ENCODE measurements at regions not wholly inside any gene's neighbourhood (a gene's known extent, or its start where the extent isn't known, plus 50 kb on each side); places are given as distances from the start of the nearest gene placed in this dataset.
"Not testable (repeated sequence)": the region's sequence is repeated elsewhere in the genome, so short reads cannot be mapped to it uniquely, and the experiment has no call there.

DNA sequence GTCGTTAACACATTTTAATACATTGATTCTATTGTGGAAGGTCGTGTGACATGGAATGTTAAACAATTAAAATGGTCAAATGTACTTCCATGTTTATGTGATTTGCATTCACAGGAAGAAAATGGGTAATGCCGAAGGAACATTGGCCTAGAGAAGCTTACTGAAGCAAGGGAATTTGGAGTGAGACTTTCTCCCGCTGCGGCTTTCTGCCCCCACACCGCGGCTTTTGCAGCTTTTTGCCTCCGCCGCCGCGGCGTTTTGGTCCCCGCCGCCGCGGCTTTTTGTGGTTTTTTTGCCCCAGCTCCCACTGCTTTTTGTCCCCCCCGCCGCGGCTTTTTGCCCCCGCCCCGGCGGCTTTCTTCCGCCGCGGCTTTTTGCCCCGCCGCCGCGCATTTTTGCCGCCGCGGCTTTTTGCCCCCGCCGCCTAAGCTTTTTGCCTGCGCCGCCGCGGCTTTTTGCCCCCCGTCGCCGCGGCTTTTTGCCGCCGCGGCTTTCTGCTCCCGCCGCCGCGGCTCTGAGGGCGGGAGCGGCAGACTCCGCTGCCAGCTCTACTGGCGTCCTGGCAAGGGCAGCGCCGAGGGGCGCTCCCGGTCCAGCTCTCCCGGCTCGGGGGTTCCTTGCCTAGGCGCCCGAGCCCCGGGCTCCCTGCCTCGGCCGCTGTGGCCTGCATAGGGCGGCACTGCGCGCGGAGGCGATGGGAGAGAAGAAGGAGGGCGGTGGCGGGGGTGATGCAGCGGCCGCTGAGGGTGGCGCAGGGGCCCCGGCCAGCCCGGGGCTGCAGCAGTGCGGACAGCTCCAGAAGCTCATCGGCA, 225.5 kb upstream of the VKORC1L1 start:
- H3K27me3 Mint-ChIP-seq (ENCODE audit: low read depth); H3K4me3 Mint-ChIP-seq; H3K27ac Mint-ChIP-seq; H3K4me1 Mint-ChIP-seq; H3K9me3 Mint-ChIP-seq; H3K36me3 Mint-ChIP-seq; DNase-seq (ENCODE audit: low spot score in 2 of 2, unreplicated experiment in 2 of 2): not testable (repeated sequence)

DNA sequence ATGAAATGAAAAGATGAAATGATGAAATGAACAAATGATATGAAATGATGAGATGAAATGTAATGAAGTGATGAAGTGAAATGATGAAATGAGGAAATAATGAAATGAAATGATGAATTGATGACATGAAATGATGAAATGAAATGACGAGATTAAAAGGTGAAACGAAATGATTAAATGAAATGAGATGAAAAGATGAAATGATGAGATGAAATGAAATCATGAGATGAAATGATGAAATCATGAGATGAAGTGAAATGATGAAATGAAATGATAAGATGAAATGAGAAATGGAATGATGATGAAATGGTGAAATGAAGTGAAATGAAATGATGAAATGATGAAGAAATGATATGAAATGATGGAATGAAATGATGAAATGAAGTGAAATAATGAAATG, 221.7 kb upstream of the VKORC1L1 start:
- H3K27ac Mint-ChIP-seq; H3K9me3 Mint-ChIP-seq; H3K36me3 Mint-ChIP-seq; DNase-seq (ENCODE audit: low spot score in 2 of 2, unreplicated experiment in 2 of 2); H3K4me1 Mint-ChIP-seq; H3K4me3 Mint-ChIP-seq; H3K27me3 Mint-ChIP-seq (ENCODE audit: low read depth): not testable (repeated sequence)

DNA sequence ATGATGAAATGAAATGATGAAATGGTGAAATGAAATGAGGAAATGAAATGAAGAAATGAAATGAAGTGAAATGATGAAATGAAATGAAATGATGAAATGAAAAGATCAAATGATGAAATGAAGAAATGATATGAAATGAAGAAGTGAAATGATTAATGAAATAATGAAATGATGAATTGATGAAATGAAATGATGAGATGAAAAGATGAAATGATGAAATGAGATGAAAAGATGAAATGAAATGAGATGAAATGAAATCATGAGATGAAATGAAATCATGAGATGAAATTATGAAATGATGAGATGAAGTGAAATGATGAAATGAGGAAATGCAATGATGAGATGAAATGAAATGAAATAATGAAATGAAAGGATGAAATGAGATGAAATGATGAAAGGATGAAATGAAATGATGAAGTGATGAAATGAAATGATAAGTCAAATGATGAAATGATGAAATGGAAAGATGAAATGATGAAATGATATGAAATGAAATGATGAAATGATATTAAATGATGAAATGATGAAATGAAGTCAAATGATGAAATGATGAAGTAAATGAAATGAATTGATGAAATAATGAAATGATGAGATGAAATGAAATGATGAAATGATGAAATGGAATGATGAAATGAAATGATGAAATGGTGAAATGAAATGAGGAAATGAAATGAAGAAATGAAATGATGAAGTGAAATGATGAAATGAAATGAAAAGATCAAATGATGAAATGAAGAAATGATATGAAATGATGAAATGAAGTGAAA, 220.9 kb upstream of the VKORC1L1 start:
- H3K27ac Mint-ChIP-seq; H3K9me3 Mint-ChIP-seq; H3K36me3 Mint-ChIP-seq; H3K27me3 Mint-ChIP-seq (ENCODE audit: low read depth); DNase-seq (ENCODE audit: low spot score in 2 of 2, unreplicated experiment in 2 of 2); H3K4me1 Mint-ChIP-seq; H3K4me3 Mint-ChIP-seq: not testable (repeated sequence)

DNA sequence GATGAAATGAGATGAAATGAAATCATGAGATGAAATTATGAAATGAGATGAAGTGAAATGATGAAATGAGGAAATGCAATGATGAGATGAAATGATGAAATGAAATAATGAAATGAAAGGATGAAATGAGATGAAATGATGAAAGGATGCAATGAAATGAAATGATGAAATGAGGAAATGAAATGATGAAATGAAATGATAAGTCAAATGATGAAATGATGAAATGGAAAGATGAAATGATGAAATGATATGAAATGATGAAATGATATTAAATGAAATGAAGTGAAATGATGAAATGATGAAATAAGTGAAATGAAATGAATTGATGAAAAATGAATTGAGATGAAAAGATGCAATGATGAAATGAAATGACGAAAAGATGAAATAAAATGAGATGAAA, 220.2 kb upstream of the VKORC1L1 start:
- H3K9me3 Mint-ChIP-seq; H3K27ac Mint-ChIP-seq; H3K36me3 Mint-ChIP-seq; H3K4me3 Mint-ChIP-seq; H3K27me3 Mint-ChIP-seq (ENCODE audit: low read depth); H3K4me1 Mint-ChIP-seq; DNase-seq (ENCODE audit: low spot score in 2 of 2, unreplicated experiment in 2 of 2): not testable (repeated sequence)

DNA sequence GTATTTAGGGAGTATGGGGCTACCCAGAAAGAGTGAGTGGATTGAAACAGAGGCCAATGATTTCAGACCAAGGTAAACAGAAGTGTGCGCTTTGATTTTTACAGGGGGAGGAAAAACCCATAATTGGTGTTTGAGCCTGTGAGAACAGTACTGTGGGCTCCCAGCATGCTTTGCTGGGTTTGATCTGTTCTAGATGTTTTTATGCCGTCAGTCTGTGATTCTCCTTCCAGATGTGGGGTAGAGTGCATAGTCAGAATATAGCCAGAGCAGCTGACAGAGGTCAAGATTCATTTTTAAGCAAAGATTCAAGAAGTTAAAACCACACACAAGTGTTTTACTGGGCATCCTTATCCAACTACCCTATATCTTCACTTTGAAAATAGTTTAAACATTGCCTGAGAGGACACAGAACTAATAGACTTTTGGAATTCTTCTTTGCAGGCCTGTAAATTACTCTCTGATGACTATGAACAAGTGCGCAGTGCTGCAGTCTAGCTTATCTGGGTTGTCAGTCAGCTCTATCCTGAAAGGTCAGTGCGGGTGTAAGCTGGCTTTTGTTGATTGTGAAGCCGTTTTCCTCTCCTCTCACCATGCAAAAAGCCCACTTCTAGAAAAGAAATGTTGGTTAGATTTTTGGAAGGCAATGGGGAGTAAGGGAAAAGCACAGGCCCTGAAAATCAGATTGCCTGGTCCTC, 216.2 kb upstream of the VKORC1L1 start:
- not testable (repeated sequence) for H3K9me3 Mint-ChIP-seq; H3K4me3 Mint-ChIP-seq; H3K27ac Mint-ChIP-seq; H3K36me3 Mint-ChIP-seq; H3K27me3 Mint-ChIP-seq (ENCODE audit: low read depth); DNase-seq (ENCODE audit: low spot score in 2 of 2, unreplicated experiment in 2 of 2); H3K4me1 Mint-ChIP-seq

DNA sequence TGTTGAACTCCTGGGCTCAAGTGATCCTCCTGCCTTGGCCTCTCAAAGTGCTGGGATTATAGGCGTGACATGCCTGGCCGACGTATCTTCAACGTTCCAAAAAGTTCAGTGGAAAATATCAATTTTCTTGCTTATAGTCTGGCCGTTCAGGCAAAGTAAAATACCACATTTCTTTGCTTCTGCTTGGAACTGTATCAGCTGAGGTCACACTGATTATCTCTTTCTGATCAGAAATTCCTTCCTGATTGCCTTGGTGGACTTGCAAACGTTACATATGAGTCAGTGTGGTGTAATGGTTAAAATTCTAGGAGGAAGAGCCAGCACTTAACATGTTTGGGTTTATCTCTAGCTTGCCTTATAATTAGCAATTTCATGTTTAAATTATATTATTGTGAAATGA, 189.5 kb upstream of the VKORC1L1 start:
- H3K9me3 Mint-ChIP-seq; H3K4me3 Mint-ChIP-seq; H3K27me3 Mint-ChIP-seq (ENCODE audit: low read depth): not testable (repeated sequence)

DNA sequence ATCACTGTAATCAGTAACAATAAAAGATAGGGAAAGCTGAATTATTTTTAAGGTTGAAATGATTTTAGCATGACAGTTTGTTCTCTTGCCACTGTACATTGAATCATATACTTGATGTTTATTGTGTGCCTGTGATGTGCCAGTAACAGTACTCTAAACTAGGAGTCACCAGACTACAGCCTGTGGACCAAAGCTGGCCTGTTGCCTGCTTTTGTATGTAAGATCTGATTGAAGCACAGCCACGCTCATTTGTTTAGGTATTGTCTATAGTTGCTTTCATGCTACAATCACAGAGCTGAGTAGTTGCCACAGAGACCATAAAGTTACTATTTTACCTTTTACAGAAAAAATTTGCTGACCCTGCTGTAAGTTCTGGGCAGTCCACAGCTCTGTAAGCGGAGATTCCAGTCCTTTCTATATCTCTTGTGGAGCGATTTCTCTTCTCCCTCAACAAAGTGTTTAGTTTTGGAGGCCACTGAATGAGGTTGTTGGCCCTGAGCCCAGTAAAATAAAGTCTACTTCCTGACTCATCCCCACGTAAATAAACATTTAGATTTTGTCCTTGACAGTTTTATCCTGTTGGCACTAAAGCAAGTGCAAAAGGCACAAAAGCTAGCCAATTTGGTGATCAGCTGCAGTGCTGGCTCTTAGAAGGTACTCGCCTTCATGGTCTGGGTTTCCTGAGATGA, 173.7 kb upstream of the VKORC1L1 start:
- H3K9me3 Mint-ChIP-seq; DNase-seq (ENCODE audit: low spot score in 2 of 2, unreplicated experiment in 2 of 2); H3K36me3 Mint-ChIP-seq; H3K4me3 Mint-ChIP-seq; H3K27ac Mint-ChIP-seq; H3K4me1 Mint-ChIP-seq; H3K27me3 Mint-ChIP-seq (ENCODE audit: low read depth): not testable (repeated sequence)

More for the DNA sequence above, 189.5 kb upstream of the VKORC1L1 start:
- not testable (repeated sequence) for H3K4me1 Mint-ChIP-seq; H3K36me3 Mint-ChIP-seq; H3K27ac Mint-ChIP-seq; DNase-seq (ENCODE audit: low spot score in 2 of 2, unreplicated experiment in 2 of 2)

DNA sequence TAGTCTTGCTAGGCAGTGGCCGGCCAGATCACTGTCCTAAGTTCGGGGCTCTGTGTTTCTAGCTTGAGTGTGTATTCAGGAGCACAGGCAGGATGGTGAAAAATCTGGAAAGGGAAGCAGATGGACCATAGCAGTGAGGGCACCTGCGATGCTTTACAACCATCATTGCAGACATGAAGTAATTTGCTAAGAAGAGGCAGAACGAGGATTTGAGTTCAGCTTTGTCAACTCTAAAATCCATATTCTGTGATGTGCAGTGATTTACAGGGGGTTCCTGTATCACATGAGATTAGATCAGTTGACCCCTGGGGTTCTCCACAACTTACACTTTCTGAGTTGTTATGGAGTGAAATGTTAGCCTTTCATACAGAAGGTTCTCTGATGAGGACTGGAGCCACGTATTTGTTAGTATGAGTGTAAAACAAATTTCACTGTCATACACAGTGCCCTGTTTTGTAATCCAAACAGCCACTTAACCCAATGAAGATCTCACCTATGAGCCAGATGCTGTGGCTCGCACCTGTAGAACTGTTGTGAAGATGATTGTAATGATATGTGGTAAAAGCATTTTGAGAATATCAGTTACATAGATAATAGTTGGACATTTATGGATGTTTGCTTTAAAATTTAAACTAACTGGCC, 173.0 kb upstream of the VKORC1L1 start:
- DNase-seq (ENCODE audit: low spot score in 2 of 2, unreplicated experiment in 2 of 2); H3K4me3 Mint-ChIP-seq; H3K27ac Mint-ChIP-seq; H3K9me3 Mint-ChIP-seq; H3K4me1 Mint-ChIP-seq; H3K36me3 Mint-ChIP-seq; H3K27me3 Mint-ChIP-seq (ENCODE audit: low read depth): not testable (repeated sequence)

DNA sequence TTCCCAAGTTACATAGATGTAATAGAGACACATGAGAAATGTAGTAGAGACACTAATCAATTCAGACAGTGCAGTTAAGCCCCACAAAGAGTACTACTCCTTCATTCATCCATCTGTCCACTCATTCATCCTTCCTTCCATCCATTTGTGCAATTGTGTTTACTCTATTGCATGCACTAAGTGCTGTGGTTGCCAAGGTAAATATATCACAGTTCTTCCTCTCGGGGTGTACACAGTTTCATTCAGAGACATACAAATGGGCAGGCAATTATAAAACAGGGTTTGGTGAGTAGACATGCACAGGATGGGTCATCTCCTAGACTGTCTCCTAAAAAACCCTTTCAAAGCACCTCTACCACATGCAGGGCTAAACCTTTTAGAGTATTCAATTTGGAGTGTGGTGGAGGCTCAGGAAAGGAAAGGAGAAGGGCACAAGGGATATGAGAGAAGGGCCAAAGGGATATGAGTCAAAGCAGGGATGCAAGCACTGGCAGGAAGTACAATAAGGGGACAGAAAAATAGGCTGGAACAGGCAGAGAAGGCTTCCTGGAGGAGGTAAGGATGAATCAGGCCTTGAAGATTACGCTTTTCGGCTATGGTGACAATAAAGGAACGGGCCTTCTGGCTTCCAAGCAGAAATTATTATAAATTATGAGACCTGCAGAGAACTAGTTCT, 153.6 kb upstream of the VKORC1L1 start:
- not testable (repeated sequence) for H3K4me3 Mint-ChIP-seq; H3K4me1 Mint-ChIP-seq; H3K27me3 Mint-ChIP-seq (ENCODE audit: low read depth); H3K27ac Mint-ChIP-seq; H3K9me3 Mint-ChIP-seq; DNase-seq (ENCODE audit: low spot score in 2 of 2, unreplicated experiment in 2 of 2)
- peaks cover 14% of the 10 kb centered on the region for H3K36me3 Mint-ChIP-seq

Data from mesothelial cell of epicardium (in vitro differentiated cells).